GM23248 (cell line): ENCODE measurements at regions not wholly inside any gene's neighbourhood (a gene's known extent, or its start where the extent isn't known, plus 50 kb on each side); places are given as distances from the start of the nearest gene placed in this dataset.

Experiments
- EZH2 ChIP-seq: fragments of 200-600 bp; sonication (generic); IDR thresholded peaks from 2 replicates; pipeline ENCODE4 v1.6.1; 2018; ENCODE audit warnings: antibody characterized with exemption, mild to moderate bottlenecking; ENCODE audit not compliant: insufficient read depth, poor library complexity, severe bottlenecking
- EZH2phosphoT487 ChIP-seq: fragments of 200-600 bp; sonication (generic); IDR thresholded peaks from 2 replicates; pipeline ENCODE4 v1.6.1; 2018; ENCODE audit warnings: antibody characterized with exemption, moderate library complexity, mild to moderate bottlenecking, low read depth; ENCODE audit not compliant: insufficient read depth

- TF ChIP-seq EZH2phosphoT487 (no peak), EZH2 (no peak)
Measured at GRCh38 chr13:91264484-91264883, 83.0 kb upstream of the MIR17HG start.
